OCI-LY7 (cell line): ENCODE measurements at regions not wholly inside any gene's neighbourhood (a gene's known extent, or its start where the extent isn't known, plus 50 kb on each side); places are given as distances from the start of the nearest gene placed in this dataset.
"Not testable (repeated sequence)": the region's sequence is repeated elsewhere in the genome, so short reads cannot be mapped to it uniquely, and the experiment has no call there.

ENCODE experiments used
- BruUV-seq: library from RNA; stranded (reverse); fragments of 400-500 nt; replicated peaks from 2 replicates; lab custom pipeline; 2021; lab: Mats Ljungman, UMichigan
- CTCF ChIA-PET: fragments of 300-600 bp; sonication (Branson Sonifier 250); formaldehyde crosslinking; loops from one replicate; lab custom pipeline; 2022; ENCODE audit warnings: antibody characterized with exemption; ENCODE audit not compliant: unreplicated experiment; lab: Charles Lee
- POLR2A ChIA-PET: fragments of 300-600 bp; sonication (Branson Sonifier 250); formaldehyde crosslinking; loops from one replicate; lab custom pipeline; 2022; ENCODE audit warnings: antibody characterized with exemption; lab: Charles Lee
- DNase-seq: peaks from one replicate; pipeline ENCODE4 v3.0.0-alpha.2; 2015; ENCODE audit warnings: low spot score
- H2AFZ ChIP-seq: fragments of 200-600 bp; sonication (generic), shearing (Covaris generic); 2 replicates; pipeline ENCODE4 v1.6.1; 2014; ENCODE audit warnings: mild to moderate bottlenecking, antibody characterized with exemption, low read length, moderate library complexity
- H3K27ac ChIP-seq: fragments of 200-600 bp; sonication (generic); 2 replicates; pipeline ENCODE4 v1.5.1; 2014; ENCODE audit warnings: mixed run types, low read depth, mild to moderate bottlenecking, moderate library complexity, low read length, inconsistent platforms; ENCODE audit not compliant: poor library complexity, severe bottlenecking
- H3K36me3 ChIP-seq: fragments of 200-600 bp; sonication (generic); 2 replicates; pipeline ENCODE4 v1.6.1; 2014; ENCODE audit warnings: mild to moderate bottlenecking, antibody characterized with exemption, low read length, moderate library complexity, mixed read lengths; ENCODE audit not compliant: insufficient read depth
- H3K4me1 ChIP-seq: fragments of 200-600 bp; sonication (generic); 2 replicates; pipeline ENCODE4 v1.5.1; 2014; ENCODE audit warnings: mild to moderate bottlenecking, low read length; ENCODE audit not compliant: insufficient read depth, poor library complexity, severe bottlenecking
- H3K4me2 ChIP-seq: fragments of 200-600 bp; sonication (generic); 2 replicates; pipeline ENCODE4 v1.6.1; 2014; ENCODE audit warnings: mild to moderate bottlenecking, low read length
- H3K4me3 ChIP-seq: fragments of 200-600 bp; sonication (generic); 2 replicates; pipeline ENCODE4 v1.5.1; 2014; ENCODE audit warnings: mild to moderate bottlenecking, low read depth, low read length; ENCODE audit not compliant: poor library complexity, severe bottlenecking
- H3K79me2 ChIP-seq: fragments of 200-600 bp; sonication (generic); 2 replicates; pipeline ENCODE4 v1.6.1; 2016; ENCODE audit warnings: low read depth, mild to moderate bottlenecking, low read length, moderate library complexity, mixed read lengths; ENCODE audit not compliant: insufficient read depth
- H3K9me2 ChIP-seq: fragments of 200-600 bp; sonication (generic); 2 replicates; pipeline ENCODE4 v1.6.1; 2016; ENCODE audit warnings: mild to moderate bottlenecking, low read length, mixed read lengths; ENCODE audit not compliant: insufficient read depth
- H3K9me3 ChIP-seq: fragments of 200-600 bp; sonication (generic); 2 replicates; pipeline ENCODE4 v1.6.1; 2014; ENCODE audit warnings: mild to moderate bottlenecking, mixed run types, low read length, mixed read lengths
- H4K20me1 ChIP-seq: fragments of 200-600 bp; sonication (generic); 2 replicates; pipeline ENCODE4 v1.6.1; 2014; ENCODE audit warnings: mild to moderate bottlenecking, antibody characterized with exemption, low read length, moderate library complexity, mixed read lengths; ENCODE audit not compliant: insufficient read depth
- intact Hi-C: fragments of 100-400 bp; cut with micrococcal nuclease; formaldehyde crosslinking; loops from one replicate; pipeline ENCODE4 v1.10.0; 2022; ENCODE audit not compliant: unreplicated experiment

DNA sequence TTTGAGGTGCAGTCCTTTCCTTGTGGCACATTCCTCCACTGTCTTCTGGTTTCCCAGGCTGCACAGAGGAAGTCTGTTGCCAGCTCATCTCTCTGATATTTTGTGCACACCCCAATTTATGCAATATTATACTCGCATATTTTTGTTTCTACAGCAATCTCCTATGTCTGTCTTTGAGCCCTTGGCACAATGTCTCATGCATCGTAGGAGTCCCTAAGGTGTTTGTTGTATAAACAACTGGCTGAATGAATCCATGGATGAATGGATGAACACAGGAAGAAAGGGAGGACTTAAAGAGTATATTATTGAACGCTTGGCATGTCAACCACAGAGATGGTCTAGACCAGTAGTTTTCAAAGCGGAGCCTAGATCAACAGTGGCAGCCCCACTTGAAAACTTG, 2907.0 kb downstream of the RPIA start:
- DNase-seq, H3K4me1 ChIP-seq, CTCF ChIA-PET, H4K20me1 ChIP-seq, H3K4me3 ChIP-seq, H3K79me2 ChIP-seq, intact Hi-C loops, BruUV-seq, H3K4me2 ChIP-seq, H3K36me3 ChIP-seq, POLR2A ChIA-PET, H2AFZ ChIP-seq, H3K27ac ChIP-seq, H3K9me2 ChIP-seq, H3K9me3 ChIP-seq: not testable (repeated sequence)

DNA sequence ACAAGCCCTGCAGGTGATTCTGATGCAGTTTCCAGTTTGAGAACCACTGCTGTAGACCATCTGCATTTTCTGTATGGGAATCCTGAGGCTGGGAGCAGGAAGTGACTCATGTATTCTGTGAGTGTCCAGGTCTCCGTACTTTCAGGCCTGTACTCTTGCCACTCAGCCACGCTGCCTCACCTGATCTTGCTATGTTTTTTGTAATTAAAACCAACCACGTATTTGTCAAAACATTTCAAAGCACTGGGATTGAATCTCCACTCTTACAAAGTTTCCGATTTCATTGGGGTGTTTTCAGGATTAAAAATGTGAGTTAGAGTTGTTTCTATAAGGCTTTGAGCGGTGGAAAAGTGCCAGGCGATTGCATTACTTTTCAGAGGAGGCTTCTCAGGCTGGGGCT, 2907.5 kb downstream of the RPIA start:
- DNase-seq, H3K4me3 ChIP-seq, POLR2A ChIA-PET, H3K4me2 ChIP-seq, H3K9me2 ChIP-seq, BruUV-seq, H2AFZ ChIP-seq, H3K9me3 ChIP-seq, H3K27ac ChIP-seq, H4K20me1 ChIP-seq, intact Hi-C loops, H3K36me3 ChIP-seq, CTCF ChIA-PET, H3K4me1 ChIP-seq, H3K79me2 ChIP-seq: not testable (repeated sequence)

DNA sequence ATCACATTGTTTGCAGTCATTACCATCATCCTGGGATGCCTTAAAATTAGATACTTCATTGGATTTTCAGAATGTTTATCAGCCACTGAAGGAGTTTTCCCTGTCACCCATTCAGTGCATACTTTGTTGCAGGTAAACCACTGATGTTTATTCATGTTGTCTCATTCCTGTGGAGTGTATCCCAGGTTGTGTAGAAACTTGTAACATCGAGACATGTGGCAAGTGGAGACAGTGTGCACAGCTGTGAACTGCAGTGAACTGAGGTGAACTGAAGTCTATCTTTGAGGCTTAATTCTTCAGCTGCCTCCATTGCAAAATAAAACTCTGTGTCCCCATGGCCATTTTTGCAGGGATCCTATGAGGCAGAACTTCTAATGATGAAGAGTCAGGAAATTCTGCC, 2911.4 kb downstream of the RPIA start:
- H3K27ac ChIP-seq, H3K4me2 ChIP-seq, H3K9me3 ChIP-seq, H3K36me3 ChIP-seq, H4K20me1 ChIP-seq, POLR2A ChIA-PET, intact Hi-C loops, H3K4me3 ChIP-seq, DNase-seq, BruUV-seq, H3K79me2 ChIP-seq, CTCF ChIA-PET, H3K4me1 ChIP-seq, H3K9me2 ChIP-seq, H2AFZ ChIP-seq: not testable (repeated sequence)

DNA sequence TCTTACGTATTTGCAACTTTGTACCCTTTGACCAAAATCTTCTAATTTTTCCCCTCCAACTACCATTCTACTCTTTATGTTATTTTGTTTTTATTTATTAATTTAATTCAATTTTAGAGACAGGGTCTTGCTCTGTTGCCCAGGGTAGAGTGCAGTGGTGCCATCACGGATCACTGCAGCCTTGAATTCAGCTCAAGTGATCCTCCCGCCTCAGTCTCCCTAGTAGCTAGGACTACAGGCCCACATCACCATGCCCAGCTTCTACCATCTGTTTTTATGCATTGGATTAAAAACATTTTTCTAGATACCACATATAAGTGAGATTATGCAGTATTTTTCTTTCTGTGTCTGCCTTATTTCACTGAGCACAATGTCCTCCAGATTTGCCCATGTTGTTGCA, 2912.5 kb downstream of the RPIA start:
- H3K9me2 ChIP-seq, H2AFZ ChIP-seq, H3K36me3 ChIP-seq, H3K4me3 ChIP-seq, H3K79me2 ChIP-seq, H3K9me3 ChIP-seq, H3K4me2 ChIP-seq, H4K20me1 ChIP-seq, CTCF ChIA-PET, BruUV-seq, DNase-seq, H3K4me1 ChIP-seq, H3K27ac ChIP-seq, POLR2A ChIA-PET, intact Hi-C loops: not testable (repeated sequence)

DNA sequence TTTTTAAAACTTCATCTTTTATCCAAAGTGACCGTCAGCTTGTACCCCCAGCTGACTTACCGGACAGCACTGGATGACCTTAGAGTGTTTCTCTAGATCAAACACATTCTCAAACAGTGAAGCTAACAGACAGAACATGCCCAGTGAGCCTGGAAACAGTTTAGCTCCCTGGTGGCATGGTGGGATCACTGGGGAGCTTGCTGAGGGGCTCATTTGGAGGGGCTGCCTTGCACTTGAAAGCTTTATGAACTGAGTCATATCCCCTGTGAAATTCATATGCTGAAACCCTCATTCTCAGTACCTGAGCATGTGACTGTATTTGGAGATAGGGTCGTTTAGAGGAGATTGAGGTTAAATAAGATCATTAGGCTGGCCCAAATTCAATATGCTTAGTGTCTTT, 2913.2 kb downstream of the RPIA start:
- H4K20me1 ChIP-seq, CTCF ChIA-PET, H2AFZ ChIP-seq, POLR2A ChIA-PET, H3K4me3 ChIP-seq, BruUV-seq, H3K9me3 ChIP-seq, intact Hi-C loops, H3K36me3 ChIP-seq, H3K4me1 ChIP-seq, DNase-seq, H3K4me2 ChIP-seq, H3K27ac ChIP-seq, H3K9me2 ChIP-seq, H3K79me2 ChIP-seq: not testable (repeated sequence)

DNA sequence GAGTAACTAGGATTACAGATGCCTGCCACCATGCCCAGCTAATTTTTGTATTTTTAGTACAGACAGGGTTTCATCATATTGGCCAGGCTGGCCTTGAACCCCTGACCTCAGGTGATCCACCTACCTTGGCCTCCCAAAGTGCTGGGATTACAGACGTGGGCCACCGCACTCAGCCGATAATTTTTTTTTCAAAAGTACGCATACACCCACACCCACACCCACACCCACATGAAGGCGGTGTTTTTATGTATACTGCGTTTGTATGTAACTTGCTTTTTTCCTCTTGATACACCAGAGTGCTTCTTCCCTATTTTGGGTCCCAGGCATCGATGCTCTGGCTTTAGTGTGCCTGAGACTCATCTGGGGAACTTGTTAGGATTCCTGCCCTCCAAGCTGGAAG, 2932.3 kb downstream of the RPIA start:
- BruUV-seq, H3K4me2 ChIP-seq, H3K9me2 ChIP-seq, POLR2A ChIA-PET, CTCF ChIA-PET, H3K4me1 ChIP-seq, intact Hi-C loops, H3K27ac ChIP-seq, H3K4me3 ChIP-seq, H3K36me3 ChIP-seq, H2AFZ ChIP-seq, H4K20me1 ChIP-seq, DNase-seq, H3K9me3 ChIP-seq, H3K79me2 ChIP-seq: not testable (repeated sequence)

DNA sequence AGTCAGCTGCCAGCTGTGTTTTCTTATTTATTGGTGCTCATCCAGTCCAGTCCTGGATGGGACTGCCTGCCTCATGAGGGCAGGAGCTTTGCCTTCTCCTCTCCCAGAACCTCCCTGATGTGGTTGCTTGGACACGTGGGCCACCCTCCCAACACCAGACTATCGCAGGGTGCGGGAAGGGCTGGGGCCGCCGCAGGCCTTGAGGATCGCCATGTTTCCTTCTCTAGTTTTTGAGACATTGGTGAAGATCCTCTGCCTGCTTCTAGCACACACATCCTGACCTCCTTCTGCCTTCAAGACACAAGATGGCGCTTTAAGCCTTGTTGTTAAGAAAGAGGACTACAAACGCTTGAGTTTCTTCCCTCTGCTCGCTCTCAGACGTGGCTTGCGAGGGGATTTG, 2937.0 kb downstream of the RPIA start:
- CTCF ChIA-PET, intact Hi-C loops, H3K36me3 ChIP-seq, H3K4me1 ChIP-seq, H3K27ac ChIP-seq, H2AFZ ChIP-seq, H3K4me2 ChIP-seq, H3K79me2 ChIP-seq, H3K9me2 ChIP-seq, DNase-seq, H4K20me1 ChIP-seq, H3K9me3 ChIP-seq, H3K4me3 ChIP-seq, BruUV-seq, POLR2A ChIA-PET: not testable (repeated sequence)
